ENCODE measurements at regions not wholly inside any gene's neighbourhood (a gene's known extent, or its start where the extent isn't known, plus 50 kb on each side); places are given as distances from the start of the nearest gene placed in this dataset.

DNA sequence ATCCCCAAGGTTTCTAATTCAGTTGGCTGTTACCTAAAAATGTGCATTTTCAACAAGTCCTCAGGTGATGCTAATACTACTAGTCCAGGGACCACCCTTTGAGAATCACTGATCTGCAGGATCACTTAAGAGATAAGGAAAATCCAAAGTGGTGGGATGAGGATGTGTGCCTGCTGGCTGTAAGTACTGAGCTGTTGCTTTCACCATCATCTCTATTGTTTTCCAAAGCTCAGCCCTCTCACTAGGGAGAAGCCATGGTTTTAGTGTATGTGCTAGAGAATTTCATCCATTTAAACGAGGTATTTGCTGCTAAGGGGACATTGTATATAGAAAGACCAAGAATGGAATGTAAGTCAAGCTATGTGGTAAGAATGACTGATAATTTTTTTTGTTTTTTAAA is 202.3 kb downstream of the KIF21A start:
- DNase-seq = no peak

DNA sequence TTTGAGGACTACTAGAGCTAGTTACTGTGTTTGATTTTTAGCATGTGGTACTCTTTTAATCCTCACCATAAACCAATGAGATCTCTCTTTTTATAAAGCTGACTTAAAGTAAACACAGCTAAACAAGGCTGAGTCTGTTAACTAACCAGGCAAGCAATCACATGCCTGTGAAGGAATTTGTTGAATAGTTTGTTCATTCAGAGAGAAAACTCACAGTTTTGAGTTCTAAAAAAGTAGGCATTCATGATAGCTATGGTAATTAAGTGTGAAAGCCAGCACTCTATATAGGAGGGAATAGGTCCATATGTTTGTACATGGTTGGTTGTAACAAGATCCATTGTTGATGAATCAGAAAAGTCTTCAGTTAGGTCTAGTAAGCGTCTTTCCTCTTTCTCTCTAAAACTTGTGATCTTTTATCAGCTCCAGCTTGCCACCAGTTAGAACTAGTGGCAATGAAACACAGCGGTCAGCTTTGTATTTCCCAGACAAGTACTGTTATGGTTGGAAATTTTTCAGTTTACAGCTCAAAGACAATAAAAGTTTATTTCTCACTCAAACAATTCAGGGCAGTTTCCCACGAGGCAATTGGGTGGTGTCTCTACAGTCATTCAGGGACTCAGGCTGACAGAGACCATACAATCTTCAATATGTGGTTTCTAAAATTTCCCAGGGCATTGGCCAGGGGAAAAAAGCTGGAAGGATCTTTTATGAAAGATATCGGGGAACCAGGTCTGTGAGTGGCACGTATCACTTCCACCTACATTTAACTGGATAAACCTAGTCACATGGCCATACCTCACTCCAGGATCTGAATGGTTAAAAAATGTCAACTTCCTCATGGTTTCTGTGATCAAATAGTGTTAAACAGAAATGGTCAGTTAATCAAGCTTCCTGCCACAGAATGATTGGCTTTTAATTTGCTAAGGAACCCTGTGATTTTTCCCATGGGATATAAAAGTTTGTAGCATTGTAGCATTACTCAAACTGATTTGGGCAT is 203.1 kb downstream of the KIF21A start:
- no peak for DNase-seq

DNA sequence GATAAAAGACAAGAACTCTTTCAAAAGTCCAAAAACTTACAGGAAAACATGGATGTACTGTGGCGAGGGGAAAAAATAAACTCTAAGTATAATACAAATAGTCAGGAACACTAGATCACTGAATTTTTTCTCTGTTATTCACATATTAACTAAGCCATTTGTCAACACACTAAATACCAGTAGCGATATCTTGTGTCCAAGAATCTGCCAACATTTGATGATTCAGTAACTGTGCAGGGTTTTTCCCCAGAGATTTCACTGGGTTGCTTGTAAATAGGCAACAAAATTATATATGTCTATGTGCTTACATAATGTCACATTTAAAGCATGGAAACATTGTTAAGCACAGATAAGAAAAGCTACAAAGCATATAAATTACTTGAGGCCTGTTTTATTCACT is 205.9 kb downstream of the KIF21A start:
- no peak for DNase-seq

DNA sequence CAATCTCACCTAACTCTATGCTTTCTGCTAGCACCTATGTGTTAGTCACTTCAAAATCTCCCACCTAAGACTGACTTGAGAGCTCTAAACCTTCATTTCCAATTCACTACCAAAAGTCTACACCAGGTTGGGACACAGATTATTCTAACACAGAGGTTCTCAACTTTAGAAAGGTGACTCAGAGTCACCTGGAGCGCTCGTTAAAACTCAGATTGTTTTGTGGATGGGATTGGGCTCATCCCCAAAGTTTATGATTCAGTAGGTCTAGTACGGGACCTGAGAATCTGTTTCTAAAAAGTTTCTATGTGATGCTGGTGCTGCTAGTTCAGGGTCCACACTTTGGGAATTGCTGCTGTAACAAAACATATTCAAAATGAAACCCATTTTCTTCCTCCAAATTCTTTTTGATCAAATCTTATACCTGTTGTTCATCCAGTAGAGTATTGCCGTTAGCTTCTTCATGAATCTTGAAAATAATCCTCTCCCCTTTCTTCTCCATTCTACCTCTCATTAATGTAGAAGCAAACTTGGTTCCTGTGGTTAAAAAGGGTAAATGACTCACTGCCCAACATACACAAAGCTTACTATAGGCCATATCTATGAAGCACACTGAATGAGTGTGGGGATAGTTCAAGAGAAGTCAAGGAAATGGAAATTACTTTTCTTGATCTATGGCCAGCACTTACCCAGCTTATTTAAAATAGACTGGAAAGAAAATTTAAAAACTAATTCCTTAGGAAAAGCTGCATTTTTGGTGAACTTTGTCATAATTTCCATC is 206.7 kb downstream of the KIF21A start:
- DNase-seq = no peak

DNA sequence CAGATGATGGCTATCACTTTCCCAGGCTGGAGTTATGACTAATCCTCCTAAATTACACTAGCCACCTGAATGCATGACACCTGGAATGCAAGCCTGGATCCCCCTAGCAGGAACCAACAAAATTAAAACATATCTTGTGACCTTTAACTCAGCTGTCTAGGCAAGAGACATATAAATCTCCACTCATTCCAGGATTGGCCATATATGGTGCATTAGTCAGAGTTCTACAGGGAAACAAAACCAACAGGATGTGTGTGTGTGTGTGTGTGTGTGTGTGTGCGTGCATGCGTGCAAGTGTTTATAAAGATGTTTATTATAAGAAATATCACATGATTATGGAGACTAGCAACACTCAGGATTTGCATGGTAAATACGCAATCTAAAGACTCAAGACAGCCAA is 212.8 kb downstream of the KIF21A start:
- DNase-seq = no peak

DNA sequence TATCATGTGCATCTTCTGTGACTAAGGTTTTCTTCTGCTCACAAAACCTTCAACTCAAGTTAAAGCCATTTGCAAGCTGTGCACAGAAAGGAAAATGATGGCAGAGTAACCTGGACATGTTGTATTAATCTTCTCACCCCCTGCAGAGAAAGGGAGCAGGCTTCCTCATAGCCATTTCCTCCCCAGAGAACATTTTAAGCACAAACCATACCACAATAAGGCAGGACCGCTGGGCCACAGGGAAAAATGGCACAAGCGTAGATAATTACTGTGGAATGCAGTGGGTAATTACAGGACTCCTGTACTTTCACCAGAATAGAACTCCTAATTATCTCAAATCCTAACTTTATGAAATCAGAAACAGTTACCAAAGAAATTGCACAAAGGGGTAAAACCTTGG is 215.7 kb downstream of the KIF21A start:
- DNase-seq = no peak

DNA sequence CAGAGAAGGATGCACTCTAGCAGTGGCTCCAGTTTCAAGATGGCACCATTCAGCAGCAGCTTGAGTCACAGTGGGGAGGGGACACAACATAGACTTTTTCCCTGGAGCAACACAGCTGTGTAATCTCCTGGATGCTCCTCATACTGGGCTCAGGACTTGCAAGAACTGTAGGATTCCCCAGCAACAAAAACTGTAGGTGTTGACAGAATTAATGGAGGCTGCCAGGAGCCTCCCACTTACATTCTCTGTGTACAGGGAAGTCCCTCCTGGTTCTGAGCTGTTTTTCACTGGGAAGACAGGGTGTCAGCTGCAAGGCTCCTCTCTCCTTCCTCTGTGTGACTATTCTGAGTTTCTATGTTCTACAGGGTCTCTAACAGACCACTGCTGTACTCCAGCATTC is 217.9 kb downstream of the KIF21A start:
- no peak for DNase-seq

DNA sequence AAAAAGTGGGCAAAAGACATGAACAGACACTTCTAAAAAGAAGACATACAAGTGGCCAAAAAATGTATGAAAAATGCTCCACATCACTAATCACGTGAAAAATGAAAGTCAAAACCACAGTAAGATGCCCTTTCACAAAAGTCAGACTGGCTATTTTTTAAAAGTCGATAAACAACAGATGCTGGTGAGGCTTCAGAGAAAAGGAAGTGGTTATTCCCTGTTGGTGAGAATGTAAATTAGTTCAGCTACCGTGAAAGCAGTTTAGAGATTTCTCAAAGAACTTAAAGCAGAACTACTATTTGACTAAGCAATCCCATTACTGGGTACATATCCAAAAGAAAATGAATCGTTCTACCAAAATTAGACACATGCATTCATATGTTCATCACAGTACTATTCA is 237.0 kb downstream of the KIF21A start:
- no peak for DNase-seq

DNA sequence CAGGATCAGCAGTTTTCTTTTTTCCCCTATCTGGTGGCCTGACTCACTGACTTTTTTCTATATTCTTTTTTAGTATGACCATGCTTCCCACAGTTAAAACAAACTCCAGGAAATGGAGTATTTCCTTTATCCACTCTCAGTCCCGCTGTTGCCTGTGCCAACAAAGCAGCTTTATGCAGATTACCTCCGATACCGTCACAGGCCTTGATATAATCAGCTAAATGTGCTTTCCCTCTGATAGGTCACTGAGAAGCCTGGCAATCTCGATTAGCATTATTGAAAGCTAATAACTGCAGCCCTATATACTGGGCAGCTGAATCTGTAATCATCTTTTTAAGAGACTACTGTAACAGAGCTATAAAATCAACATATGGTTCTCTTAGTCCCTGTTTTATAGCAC is 243.6 kb downstream of the KIF21A start:
- DNase-seq = no peak

DNA sequence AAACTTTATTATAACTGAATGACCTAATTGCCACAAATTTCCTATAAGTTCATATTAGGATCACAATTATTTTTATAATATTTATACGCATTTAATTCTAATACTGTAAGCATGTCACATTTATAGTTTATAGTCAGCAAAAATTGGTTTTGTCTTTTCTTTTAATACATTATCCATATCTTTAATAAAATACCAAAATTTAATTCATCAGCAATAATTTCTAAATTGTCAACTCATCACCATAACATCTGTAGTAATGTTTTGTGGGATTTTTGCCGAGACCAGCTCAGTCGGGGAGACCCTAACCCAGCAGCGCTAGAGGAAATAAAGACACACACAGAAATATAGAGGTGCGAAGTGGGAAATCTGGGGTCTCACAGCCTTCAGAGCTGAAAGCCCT is 254.2 kb downstream of the KIF21A start:
- no peak for DNase-seq

DNA sequence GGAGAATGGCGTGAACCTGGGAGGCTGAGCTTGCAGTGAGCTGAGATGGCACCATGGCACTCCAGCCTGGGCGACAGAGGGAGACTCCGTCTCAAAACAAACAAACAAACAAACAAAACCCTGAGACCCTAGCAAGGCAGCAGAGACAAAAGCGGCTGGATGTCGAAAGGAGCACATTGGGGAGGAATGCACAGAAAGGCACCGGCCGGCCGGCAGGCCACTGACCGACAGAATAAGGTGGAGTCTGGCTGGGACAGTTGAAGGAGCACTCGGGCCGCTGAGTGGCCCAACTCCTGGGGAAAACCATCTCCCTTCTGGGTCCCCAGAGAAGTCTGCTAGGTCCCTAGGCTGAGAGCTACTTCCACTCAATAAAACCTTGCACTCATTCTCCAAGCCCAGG is 256.2 kb downstream of the KIF21A start:
- no peak for DNase-seq

DNA sequence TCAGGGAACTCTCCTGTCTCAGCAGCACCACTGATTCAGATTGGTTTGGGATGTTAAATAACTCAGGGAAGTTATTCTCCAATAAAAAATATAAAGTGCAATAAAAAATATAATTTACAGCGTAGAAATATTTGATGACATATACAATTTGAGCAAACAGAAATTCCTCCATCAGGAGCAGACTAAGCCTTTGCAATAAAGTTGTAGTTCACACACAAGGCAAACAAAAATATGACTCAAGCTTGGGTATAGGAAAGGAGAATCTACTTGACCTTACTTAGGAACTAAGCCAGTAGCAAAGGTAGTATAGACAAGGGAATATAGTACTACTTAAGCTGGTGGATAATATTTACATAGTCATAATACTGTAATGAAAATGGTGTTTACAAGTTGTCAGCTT is 264.1 kb downstream of the KIF21A start:
- DNase-seq = no peak

DNA sequence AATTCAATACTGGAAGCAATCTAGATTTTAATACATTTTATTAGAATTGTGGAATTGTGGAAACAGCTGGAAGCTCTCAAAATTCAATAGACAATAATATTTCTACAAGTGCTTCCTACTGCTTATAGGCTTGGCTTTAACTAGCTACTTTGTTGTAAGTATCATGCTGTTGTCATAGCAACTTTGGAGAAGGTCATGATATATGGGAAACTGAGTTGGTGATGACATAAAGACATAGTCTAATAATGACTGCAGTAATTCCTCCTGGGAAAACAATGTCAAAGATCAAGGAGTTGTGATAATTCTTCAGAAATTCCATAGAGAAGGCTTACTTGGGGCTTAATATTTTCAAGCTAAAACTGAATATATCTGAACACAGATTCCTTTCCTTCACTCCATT is 266.6 kb downstream of the KIF21A start:
- DNase-seq = no peak

DNA sequence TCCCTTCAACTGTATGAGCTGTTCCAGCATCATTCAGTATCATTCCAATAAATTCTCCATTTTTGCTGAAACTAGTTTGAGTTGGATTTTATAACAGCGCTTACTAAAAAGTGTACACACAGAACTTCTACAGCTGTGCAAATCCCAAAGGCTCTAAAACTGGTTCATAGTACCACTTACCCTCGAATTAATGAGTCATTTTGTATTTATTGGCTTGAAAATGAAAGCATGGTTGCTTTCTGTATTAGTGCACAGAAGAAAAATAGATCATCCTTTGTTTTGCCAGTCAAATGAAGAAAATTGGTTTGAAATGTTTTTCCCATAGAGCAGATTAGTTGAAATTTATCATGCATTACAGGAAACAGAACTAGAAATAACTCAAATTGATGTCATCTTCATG is 268.3 kb upstream of the CPNE8 start:
- DNase-seq = no peak

DNA sequence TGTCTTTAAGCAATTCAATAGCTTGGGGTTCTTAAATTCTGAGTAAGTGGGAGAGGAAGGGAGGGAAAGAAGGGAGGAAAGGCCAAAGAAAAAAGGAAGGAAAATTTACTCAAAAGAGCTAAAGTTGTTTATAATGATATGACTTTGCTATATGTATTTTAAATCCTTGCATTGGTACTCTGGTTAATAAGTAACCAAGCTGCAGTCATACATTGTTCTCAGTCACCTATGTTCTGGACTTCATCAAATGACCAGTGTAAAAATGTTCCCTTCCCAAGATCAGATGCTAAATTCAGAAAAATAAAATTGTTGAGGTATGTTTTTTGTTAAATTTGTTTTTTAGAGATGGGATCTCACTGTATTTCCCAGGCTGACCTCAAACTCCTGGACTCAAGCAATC is 259.9 kb upstream of the CPNE8 start:
- DNase-seq = no peak

DNA sequence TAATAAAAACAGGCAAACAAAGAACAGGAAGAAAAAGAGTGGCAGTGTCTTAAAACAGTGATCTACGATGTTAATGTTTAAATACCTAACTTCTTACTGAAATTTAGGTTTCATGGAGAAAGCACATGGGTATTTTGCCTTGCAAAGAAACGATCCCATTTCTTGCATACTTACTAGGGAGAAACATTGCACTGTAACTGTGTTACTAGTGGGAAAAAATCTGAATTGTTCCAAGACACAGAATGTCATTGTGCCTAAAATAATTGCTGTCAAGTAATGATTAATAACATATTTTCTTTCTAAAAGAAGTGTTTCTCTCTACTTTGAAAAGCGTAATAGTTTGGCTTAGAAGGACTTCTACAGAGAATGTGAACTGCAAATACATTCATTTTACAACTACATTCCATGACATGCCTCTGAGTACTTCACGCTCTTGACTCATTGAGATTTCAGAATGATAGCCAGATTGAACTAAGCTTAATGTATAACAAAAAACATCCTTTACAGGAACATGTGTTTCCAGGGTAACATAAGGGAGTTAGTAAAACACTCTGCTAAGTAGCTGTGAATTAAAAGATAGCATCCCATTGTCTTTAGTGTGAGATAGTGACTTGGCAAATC is 256.2 kb upstream of the CPNE8 start:
- no peak for DNase-seq

DNA sequence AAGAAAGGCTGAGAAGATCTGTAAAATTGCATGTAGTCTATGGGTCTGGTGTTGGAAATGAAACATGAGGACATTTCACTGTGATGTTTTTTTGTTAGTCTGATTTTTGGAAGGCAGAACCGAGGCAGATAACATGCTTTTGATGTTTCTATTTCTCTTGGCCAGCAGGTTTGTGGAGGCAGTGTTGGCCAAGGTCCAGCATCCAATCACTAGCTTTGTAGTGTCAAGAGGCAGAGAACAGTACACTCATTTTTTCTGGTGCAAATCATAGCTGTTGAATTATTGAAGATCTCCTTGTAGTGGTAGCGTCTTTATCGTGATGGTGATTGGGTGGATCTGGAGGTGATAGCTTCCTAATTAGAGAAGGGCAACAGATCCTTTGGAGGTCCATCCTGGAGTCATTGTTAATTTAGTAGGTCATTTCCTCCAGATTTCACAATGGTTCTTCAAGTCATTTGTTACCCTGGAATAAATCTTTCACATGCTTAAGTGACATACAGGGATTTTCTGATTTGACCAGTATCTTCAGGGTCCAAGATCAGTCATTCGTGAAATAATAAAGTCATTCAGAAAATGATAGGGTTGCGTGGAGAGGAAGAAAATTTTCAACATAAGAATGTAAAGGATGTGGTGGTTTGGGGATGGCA is 252.4 kb upstream of the CPNE8 start:
- DNase-seq = no peak

DNA sequence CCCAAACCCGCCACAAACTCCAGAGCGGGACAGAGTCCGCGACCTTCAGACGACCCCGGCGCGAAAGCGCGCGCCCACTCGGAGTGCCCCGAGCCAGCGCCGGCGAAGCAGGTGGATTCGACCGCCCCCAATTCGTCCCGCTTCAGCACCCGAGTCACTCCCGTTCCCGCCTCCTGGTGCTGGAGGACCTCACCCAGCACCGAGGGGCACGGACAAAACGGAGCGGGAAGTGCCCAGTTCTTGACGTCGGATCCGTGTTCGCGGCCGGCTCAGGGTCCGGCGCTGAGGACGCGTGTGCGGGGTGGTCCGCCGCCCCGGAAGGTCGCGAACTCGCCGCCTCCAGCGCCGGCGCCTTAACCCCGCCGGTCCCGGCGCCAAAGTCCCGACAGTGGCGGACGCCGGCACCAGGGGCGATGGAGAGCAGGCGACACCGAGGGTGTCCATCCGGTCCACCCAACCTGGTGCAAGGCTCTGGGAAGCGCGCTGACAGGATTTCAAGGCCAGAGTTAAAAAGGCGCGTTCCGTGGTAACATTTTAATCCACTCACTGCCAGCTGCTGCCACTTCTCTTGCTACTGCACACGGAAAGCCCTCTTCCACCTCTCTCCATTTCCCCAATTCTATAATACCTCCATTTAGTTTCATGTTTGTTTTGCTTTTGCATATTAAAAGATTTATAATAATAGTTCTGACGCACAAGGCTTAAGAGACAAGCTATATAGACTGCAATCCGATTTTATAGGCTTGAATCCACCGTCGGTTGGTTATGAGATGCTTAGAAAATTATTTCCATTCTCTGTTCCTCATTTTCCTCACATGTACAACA is 240.0 kb upstream of the CPNE8 start:
- DNase-seq = peak; percentile 6

DNA sequence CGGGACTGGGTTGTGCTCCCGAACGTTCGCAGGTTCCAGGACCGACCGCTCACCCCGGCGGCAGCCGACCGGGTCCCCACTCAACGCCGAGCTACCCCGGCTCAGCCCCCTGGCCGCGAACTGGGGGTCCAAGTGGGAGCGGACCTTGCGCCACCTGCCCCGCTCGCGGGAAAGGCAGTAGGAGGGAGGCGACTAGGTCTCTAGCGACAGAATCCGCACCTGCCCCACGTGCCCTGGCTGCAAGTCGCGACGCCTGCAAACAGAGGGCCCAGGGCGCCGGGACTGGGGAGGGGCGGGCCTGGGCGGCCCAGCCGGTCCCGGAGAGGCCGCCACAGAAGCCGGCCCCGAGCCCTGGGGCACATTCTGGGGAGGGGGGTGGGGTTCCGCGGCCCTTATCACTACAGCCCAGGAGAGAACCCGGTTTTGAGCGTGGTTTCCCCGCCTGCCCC is 239.2 kb upstream of the CPNE8 start:
- no peak for DNase-seq

DNA sequence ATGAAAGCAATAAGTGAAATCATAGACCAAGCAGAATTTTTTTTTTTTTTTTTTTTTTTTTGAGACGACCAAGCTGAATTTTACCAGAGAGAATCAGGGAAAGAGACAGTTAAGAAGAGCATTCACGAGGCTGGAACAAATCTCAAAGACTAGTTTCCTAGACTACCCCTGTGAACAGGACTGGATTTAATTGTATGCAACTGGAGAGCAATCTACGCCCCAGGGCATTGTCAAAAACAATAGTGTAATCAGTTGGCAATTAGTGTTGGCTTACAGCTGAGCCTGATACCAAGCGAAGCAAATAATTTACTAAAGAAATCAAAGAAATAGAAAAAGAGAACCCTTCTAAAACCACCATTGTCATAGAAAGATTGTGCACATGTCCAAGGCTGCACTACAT is 232.9 kb upstream of the CPNE8 start:
- DNase-seq = no peak

DNA sequence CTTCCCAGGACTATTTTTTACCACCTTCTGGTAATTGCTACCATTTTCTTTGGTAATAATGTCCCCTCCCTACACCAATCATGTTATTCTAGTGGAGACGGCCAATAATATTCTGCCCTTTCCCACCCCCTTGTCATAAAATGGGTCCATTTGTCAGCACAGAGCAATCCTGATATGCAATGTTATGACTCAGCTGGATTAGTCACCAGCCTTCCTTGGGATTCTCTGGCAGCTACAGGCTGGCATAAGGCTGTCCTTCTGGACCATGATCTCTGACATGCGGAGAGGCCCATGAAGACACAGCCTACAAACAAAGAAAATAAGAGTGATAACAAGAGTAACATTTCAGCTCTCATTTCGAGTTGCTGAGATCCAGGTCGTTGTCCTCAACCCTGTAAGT is 222.0 kb upstream of the CPNE8 start:
- no peak for DNase-seq

DNA sequence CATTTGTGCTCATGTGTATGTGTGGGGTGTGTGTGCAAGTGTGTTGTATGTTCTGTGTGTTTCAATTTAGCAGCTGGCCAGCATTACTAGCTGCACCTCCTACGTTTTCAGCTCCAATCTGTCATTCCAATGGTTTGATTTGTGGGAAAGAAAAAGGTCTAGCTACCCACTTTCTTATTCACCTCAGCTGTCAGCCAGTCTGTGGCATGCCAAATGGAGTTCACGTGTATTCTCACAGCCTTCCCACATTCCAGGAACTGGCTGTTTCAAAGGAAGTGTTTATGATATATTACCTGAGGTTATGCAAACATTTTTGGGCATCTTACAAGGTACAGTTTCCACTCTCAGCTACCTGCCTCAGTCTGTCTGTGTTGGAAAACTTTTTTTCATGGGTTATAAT is 220.2 kb upstream of the CPNE8 start:
- no peak for DNase-seq
